ENCODE measurements at regions not wholly inside any gene's neighbourhood (a gene's known extent, or its start where the extent isn't known, plus 50 kb on each side); places are given as distances from the start of the nearest gene placed in this dataset.

GRCh38 chr2:187686416-187687024, 132.3 kb upstream of the TFPI start:
- POLR2A ChIA-PET, result no interaction called here

GRCh38 chr2:187687585-187687984, 133.3 kb upstream of the TFPI start:
- H3K4me1 Mint-ChIP-seq (ENCODE audit: low read depth, unreplicated experiment), result no peaks in the 10 kb centered on the region
- Histone ChIP-seq H3K9me3 (no peaks in the 10 kb centered on the region), H3K36me3 (ENCODE audit: control insufficient read depth, insufficient read depth, low read length) (no peaks in the 10 kb centered on the region), H3K27me3 (replicated peaks; ENCODE audit: control insufficient read depth, insufficient read depth, low read length) (no peaks in the 10 kb centered on the region), H3K4me1 (no peaks in the 10 kb centered on the region), H3K4me3 (ENCODE audit: low read depth, low read length) (no peak overlapping the region)
- no TSS peak for BruUV-seq (replicated peaks)
- H3K36me3 Mint-ChIP-seq (ENCODE audit: insufficient read depth, unreplicated experiment), result no peaks in the 10 kb centered on the region
- CTCF ChIA-PET, result no interaction called here
- no peak overlapping the region for H3K27ac Mint-ChIP-seq (ENCODE audit: unreplicated experiment)
- intact Hi-C loops (cut with micrococcal nuclease; ENCODE audit: unreplicated experiment), result no loop called here
- peaks cover 4% of the 10 kb centered on the region for H3K27me3 Mint-ChIP-seq (ENCODE audit: insufficient read depth, unreplicated experiment)
- no peaks in the 10 kb centered on the region for H3K9me3 Mint-ChIP-seq (ENCODE audit: unreplicated experiment)
- DNase-seq, result no peak
- POLR2A ChIA-PET, result no interaction called here
- H3K4me3 Mint-ChIP-seq (ENCODE audit: unreplicated experiment), result no peak overlapping the region
- TF ChIP-seq CTCF (IDR thresholded peaks at IDR 0.05; ENCODE audit: insufficient read depth in 1 of 2, low read depth in 1 of 2, low read length in 1 of 2, severe bottlenecking in 1 of 2, unreplicated experiment in 1 of 2), result no peak

More at GRCh38 chr2:187686416-187687024, 132.3 kb upstream of the TFPI start:
- no peak overlapping the region for H3K27ac Mint-ChIP-seq (ENCODE audit: unreplicated experiment)
- Histone ChIP-seq H3K27me3 (replicated peaks; ENCODE audit: control insufficient read depth, insufficient read depth, low read length) (no peaks in the 10 kb centered on the region), H3K4me1 (no peaks in the 10 kb centered on the region), H3K36me3 (ENCODE audit: control insufficient read depth, insufficient read depth, low read length) (no peaks in the 10 kb centered on the region), H3K9me3 (no peaks in the 10 kb centered on the region), H3K4me3 (ENCODE audit: low read depth, low read length) (no peak overlapping the region)
- no peaks in the 10 kb centered on the region for H3K4me1 Mint-ChIP-seq (ENCODE audit: low read depth, unreplicated experiment)
- DNase-seq, result no peak
- no peaks in the 10 kb centered on the region for H3K36me3 Mint-ChIP-seq (ENCODE audit: insufficient read depth, unreplicated experiment)
- intact Hi-C loops (cut with micrococcal nuclease; ENCODE audit: unreplicated experiment), result no loop called here
- H3K27me3 Mint-ChIP-seq (ENCODE audit: insufficient read depth, unreplicated experiment), result peaks cover 4% of the 10 kb centered on the region
- H3K4me3 Mint-ChIP-seq (ENCODE audit: unreplicated experiment), result no peak overlapping the region
- H3K9me3 Mint-ChIP-seq (ENCODE audit: unreplicated experiment), result no peaks in the 10 kb centered on the region
- TF ChIP-seq CTCF (IDR thresholded peaks at IDR 0.05; ENCODE audit: insufficient read depth in 1 of 2, low read depth in 1 of 2, low read length in 1 of 2, severe bottlenecking in 1 of 2, unreplicated experiment in 1 of 2), result no peak
- CTCF ChIA-PET, result no interaction called here
- BruUV-seq (replicated peaks), result no TSS peak

- no TSS peak for BruUV-seq (replicated peaks)
- TF ChIP-seq CTCF (IDR thresholded peaks at IDR 0.05; ENCODE audit: insufficient read depth in 1 of 2, low read depth in 1 of 2, low read length in 1 of 2, severe bottlenecking in 1 of 2, unreplicated experiment in 1 of 2), result no peak
- H3K36me3 ChIP-seq (ENCODE audit: control insufficient read depth, insufficient read depth, low read length), result no peaks in the 10 kb centered on the region
- no peaks in the 10 kb centered on the region for H3K27me3 ChIP-seq (replicated peaks; ENCODE audit: control insufficient read depth, insufficient read depth, low read length)
- H3K4me3 ChIP-seq (ENCODE audit: low read depth, low read length), result no peak overlapping the region
- H3K27me3 Mint-ChIP-seq (ENCODE audit: insufficient read depth, unreplicated experiment), result peaks cover 4% of the 10 kb centered on the region
- H3K36me3 Mint-ChIP-seq (ENCODE audit: insufficient read depth, unreplicated experiment), result no peaks in the 10 kb centered on the region
- intact Hi-C loops (cut with micrococcal nuclease; ENCODE audit: unreplicated experiment), result no loop called here
- POLR2A ChIA-PET, result no interaction called here
- H3K9me3 Mint-ChIP-seq (ENCODE audit: unreplicated experiment), result no peaks in the 10 kb centered on the region
- no peak overlapping the region for H3K27ac Mint-ChIP-seq (ENCODE audit: unreplicated experiment)
- no peaks in the 10 kb centered on the region for H3K4me1 ChIP-seq
- H3K9me3 ChIP-seq, result no peaks in the 10 kb centered on the region
- no peaks in the 10 kb centered on the region for H3K4me1 Mint-ChIP-seq (ENCODE audit: low read depth, unreplicated experiment)
- CTCF ChIA-PET, result no interaction called here
- no peak overlapping the region for H3K4me3 Mint-ChIP-seq (ENCODE audit: unreplicated experiment)
- DNase-seq, result no peak
Observed at GRCh38 chr2:187689372-187689771, 135.1 kb upstream of the TFPI start.
